HEK293 (cell line): ENCODE measurements at regions not wholly inside any gene's neighbourhood (a gene's known extent, or its start where the extent isn't known, plus 50 kb on each side); places are given as distances from the start of the nearest gene placed in this dataset.

Experiments
- MZF1 ChIP-seq: fragments of 450-650 bp; formaldehyde crosslinking; IDR thresholded peaks from 2 replicates; pipeline ENCODE4 v1.5.1; 2017; ENCODE audit warnings: missing biosample characterization, missing genetic modification characterization, borderline replicate concordance
- RBAK ChIP-seq: fragments of 450-650 bp; formaldehyde crosslinking; IDR thresholded peaks from 2 replicates; pipeline ENCODE4 v1.5.1; 2016; ENCODE audit warnings: missing biosample characterization, missing genetic modification characterization
- ZFP37 ChIP-seq: fragments of 450-650 bp; formaldehyde crosslinking; IDR thresholded peaks from 2 replicates; pipeline ENCODE4 v1.5.1; 2016; ENCODE audit warnings: missing biosample characterization, missing genetic modification characterization
- ZNF114 ChIP-seq: fragments of 450-650 bp; formaldehyde crosslinking; IDR thresholded peaks from 2 replicates; pipeline ENCODE4 v1.5.0; 2017; ENCODE audit warnings: missing biosample characterization, missing genetic modification characterization
- ZNF24 ChIP-seq: fragments of 450-650 bp; formaldehyde crosslinking; IDR thresholded peaks from 2 replicates; pipeline ENCODE4 v1.5.1; 2016; ENCODE audit warnings: missing biosample characterization, missing genetic modification characterization
- ZNF274 ChIP-seq, 2 experiments: fragments of 200-500 bp in 1 of 2; fragments of 450-650 bp in 1 of 2; sonication (Bioruptor generic) in 1 of 2; formaldehyde crosslinking in 1 of 2; IDR thresholded peaks; 2 replicates each; pipeline versions ENCODE4 v1.5.1 to v1.6.1; 2014 to 2016; ENCODE audit warnings: borderline replicate concordance in 1 of 2, inconsistent platforms in 1 of 2, low read length in 1 of 2, missing biosample characterization in 1 of 2, missing genetic modification characterization in 1 of 2
- ZNF311 ChIP-seq: fragments of 450-650 bp; formaldehyde crosslinking; IDR thresholded peaks from 2 replicates; pipeline ENCODE4 v1.5.1; 2017; ENCODE audit warnings: missing biosample characterization, missing genetic modification characterization, borderline replicate concordance
- ZXDB ChIP-seq: fragments of 450-650 bp; formaldehyde crosslinking; IDR thresholded peaks from 2 replicates; pipeline ENCODE4 v1.5.1; 2016; ENCODE audit warnings: missing biosample characterization, missing genetic modification characterization
- TF ChIP-seq, protein P1 (sequence below): fragments of 450-650 bp; formaldehyde crosslinking; IDR thresholded peaks from 2 replicates; pipeline ENCODE4 v1.5.1; 2016; ENCODE audit warnings: missing biosample characterization, missing genetic modification characterization
- TF ChIP-seq, protein P2 (sequence below): fragments of 450-650 bp; formaldehyde crosslinking; IDR thresholded peaks from 2 replicates; pipeline ENCODE4 v1.5.1; 2016; ENCODE audit warnings: missing biosample characterization, missing genetic modification characterization

DNA sequence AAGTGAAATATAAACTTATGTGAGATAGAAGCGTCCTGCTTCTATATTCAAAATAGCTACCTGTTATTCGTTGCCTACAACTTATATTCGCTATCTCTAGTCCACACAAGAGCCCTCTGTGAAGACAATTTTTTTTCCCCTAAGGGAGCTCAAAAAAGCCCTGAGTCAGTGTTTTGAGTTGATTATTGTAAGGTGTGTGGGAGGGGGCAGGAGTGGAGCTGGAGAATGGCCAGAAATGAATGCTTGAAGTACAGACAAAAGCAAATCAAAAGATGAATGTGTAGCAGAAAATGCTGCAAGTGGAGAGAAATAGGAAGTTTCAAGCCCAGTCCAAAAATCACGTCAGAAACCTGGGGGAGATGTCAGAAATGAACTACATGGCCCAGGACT lies 655.0 kb upstream of the LCORL start:
- TF ChIP-seq, protein P1, sequence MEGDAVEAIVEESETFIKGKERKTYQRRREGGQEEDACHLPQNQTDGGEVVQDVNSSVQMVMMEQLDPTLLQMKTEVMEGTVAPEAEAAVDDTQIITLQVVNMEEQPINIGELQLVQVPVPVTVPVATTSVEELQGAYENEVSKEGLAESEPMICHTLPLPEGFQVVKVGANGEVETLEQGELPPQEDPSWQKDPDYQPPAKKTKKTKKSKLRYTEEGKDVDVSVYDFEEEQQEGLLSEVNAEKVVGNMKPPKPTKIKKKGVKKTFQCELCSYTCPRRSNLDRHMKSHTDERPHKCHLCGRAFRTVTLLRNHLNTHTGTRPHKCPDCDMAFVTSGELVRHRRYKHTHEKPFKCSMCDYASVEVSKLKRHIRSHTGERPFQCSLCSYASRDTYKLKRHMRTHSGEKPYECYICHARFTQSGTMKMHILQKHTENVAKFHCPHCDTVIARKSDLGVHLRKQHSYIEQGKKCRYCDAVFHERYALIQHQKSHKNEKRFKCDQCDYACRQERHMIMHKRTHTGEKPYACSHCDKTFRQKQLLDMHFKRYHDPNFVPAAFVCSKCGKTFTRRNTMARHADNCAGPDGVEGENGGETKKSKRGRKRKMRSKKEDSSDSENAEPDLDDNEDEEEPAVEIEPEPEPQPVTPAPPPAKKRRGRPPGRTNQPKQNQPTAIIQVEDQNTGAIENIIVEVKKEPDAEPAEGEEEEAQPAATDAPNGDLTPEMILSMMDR (tag by site-specific recombination): no peak
- TF ChIP-seq RBAK (tag by site-specific recombination) (no peak), ZNF311 (tag by site-specific recombination) (no peak), ZXDB (tag by site-specific recombination) (no peak), ZFP37 (tag by site-specific recombination) (no peak), ZNF114 (tag by site-specific recombination) (no peak), ZNF24 (tag by site-specific recombination) (no peak), MZF1 (no peak), ZNF274 (IDR thresholded peaks at IDR 0.05; ENCODE audit: low read length) (no peak), ZNF274 (tag by site-specific recombination; IDR thresholded peaks at IDR 0.05; ENCODE audit: borderline replicate concordance) (no peak)
- TF ChIP-seq, protein P2, sequence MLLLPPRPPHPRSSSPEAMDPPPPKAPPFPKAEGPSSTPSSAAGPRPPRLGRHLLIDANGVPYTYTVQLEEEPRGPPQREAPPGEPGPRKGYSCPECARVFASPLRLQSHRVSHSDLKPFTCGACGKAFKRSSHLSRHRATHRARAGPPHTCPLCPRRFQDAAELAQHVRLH (tag by site-specific recombination): no peak
